Caco-2 (cell line): ENCODE measurements at regions not wholly inside any gene's neighbourhood (a gene's known extent, or its start where the extent isn't known, plus 50 kb on each side); places are given as distances from the start of the nearest gene placed in this dataset.
A peak's percentile ranks its signal among the peaks of the same experiment; 100 is the strongest.

Experiments used
- BruUV-seq: library from RNA; stranded (reverse); fragments of 400-500 nt; replicated peaks from 2 replicates; lab custom pipeline; 2021; lab: Mats Ljungman, UMichigan
- CTCF ChIA-PET: fragments of 300-600 bp; sonication (Branson Sonifier 250); formaldehyde crosslinking; loops from one replicate; lab custom pipeline; 2022; ENCODE audit warnings: antibody characterized with exemption; lab: Charles Lee
- POLR2A ChIA-PET: fragments of 300-600 bp; sonication (Branson Sonifier 250); formaldehyde crosslinking; loops from one replicate; lab custom pipeline; 2022; ENCODE audit warnings: antibody characterized with exemption; lab: Charles Lee
- DNase-seq, 2 experiments: peaks; one replicate each; pipeline versions ENCODE4 v3.0.0 to v3.0.0-alpha.2; 2020 to 2022
- H3K27me3 ChIP-seq: replicated peaks from 2 replicates; pipeline ENCODE4 v1.6.0; 2011; ENCODE audit warnings: low read length; ENCODE audit not compliant: control insufficient read depth, insufficient read depth
- H3K36me3 ChIP-seq: 2 replicates; pipeline ENCODE4 v1.5.1; 2011; ENCODE audit warnings: low read length; ENCODE audit not compliant: control insufficient read depth, insufficient read depth
- H3K4me1 ChIP-seq: fragments of 250-450 bp; sonication (Bioruptor Pico); 2 replicates; pipeline ENCODE4 v1.5.1; 2020; ENCODE audit warnings: mild to moderate bottlenecking
- H3K4me3 ChIP-seq: 2 replicates; pipeline ENCODE4 v1.5.1; 2011; ENCODE audit warnings: low read depth, mild to moderate bottlenecking, control low read depth, low read length
- H3K9me3 ChIP-seq: fragments of 250-450 bp; sonication (Bioruptor Pico); 2 replicates; pipeline ENCODE4 v1.5.1; 2020; ENCODE audit warnings: mild to moderate bottlenecking, moderate library complexity
- H3K27ac Mint-ChIP-seq: one replicate; pipeline ENCODE4 v1.8.0; 2022; ENCODE audit warnings: mixed read lengths; ENCODE audit not compliant: unreplicated experiment
- H3K27me3 Mint-ChIP-seq: one replicate; pipeline ENCODE4 v1.8.0; 2022; ENCODE audit warnings: mixed read lengths; ENCODE audit not compliant: insufficient read depth, unreplicated experiment
- H3K36me3 Mint-ChIP-seq: one replicate; pipeline ENCODE4 v1.8.0; 2022; ENCODE audit warnings: mild to moderate bottlenecking, mixed read lengths; ENCODE audit not compliant: insufficient read depth, unreplicated experiment
- H3K4me1 Mint-ChIP-seq: one replicate; pipeline ENCODE4 v1.8.0; 2022; ENCODE audit warnings: low read depth, mixed read lengths; ENCODE audit not compliant: unreplicated experiment
- H3K4me3 Mint-ChIP-seq: one replicate; pipeline ENCODE4 v1.8.0; 2022; ENCODE audit warnings: mild to moderate bottlenecking, moderate library complexity, mixed read lengths; ENCODE audit not compliant: unreplicated experiment
- H3K9me3 Mint-ChIP-seq: one replicate; pipeline ENCODE4 v1.8.0; 2022; ENCODE audit warnings: mixed read lengths; ENCODE audit not compliant: unreplicated experiment
- intact Hi-C: fragments of 100-400 bp; cut with micrococcal nuclease; formaldehyde crosslinking; loops from one replicate; pipeline ENCODE4 v1.10.0; 2022; ENCODE audit not compliant: unreplicated experiment
- TF ChIP-seq, protein P1 (sequence below), 2 experiments: fragments of 200-600 bp in 1 of 2; IDR thresholded peaks; 1 replicate in 1 of 2; 2 replicates in 1 of 2; pipeline versions ENCODE4 v1.5.1 to v1.8.0; 2011 to 2022; ENCODE audit warnings: antibody characterized with exemption in 1 of 2, control low read depth in 1 of 2, inconsistent platforms in 1 of 2, low read depth in 1 of 2, low read length in 1 of 2, mild to moderate bottlenecking in 1 of 2, moderate library complexity in 1 of 2; ENCODE audit not compliant: insufficient read depth in 1 of 2, severe bottlenecking in 1 of 2, unreplicated experiment in 1 of 2

DNA sequence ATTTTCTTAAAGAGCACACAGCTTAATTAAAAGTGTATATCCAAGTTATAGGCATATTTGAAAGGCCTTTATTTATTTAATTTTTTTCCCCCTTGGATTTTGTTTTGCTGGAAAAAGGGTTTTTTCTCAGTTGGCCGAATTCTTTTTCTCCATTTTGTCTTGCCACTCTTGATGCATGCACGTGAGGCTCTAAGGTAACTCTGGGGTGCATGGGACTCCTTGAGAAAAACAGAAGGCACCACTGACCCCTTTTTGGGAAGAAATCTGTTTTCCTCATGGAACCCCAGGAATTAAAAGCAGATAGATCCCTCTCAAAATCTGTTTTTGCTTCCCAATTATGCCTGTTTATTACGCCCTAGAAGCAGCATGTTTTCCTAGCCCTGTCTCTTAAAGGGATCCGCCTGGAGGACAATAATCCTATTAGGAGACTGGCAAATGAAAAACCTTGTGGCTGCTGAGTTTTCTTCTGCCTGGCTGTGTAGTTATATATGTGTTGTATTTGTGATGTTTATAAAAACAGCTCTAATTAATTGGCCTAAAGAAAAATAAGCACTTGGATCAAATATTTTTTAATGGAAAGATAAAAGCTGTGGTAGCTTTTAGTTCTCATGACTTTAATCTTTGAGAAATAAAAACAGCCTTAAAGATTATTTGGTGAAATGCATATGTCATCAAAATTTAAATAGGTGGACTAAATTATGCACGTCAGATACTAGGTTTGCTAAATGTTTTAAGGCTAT is 435.1 kb upstream of the CDH9 start:
- Histone ChIP-seq H3K27me3 (no peaks in the 10 kb centered on the region), H3K36me3 (no peaks in the 10 kb centered on the region), H3K4me3 (no peak overlapping the region), H3K9me3 (0 out of 2 replicates have a peak, but pooled peaks cover 3% of the 10 kb centered on the region), H3K4me1 (no peaks in the 10 kb centered on the region; the same call in 1 of the 2 replicates)
- no peaks in the 10 kb centered on the region for H3K36me3 Mint-ChIP-seq
- no TSS peak for BruUV-seq
- ChIA-PET CTCF (no interaction called here), POLR2A (no interaction called here)
- H3K9me3 Mint-ChIP-seq, result peaks cover 21% of the 10 kb centered on the region
- no peak for DNase-seq
- H3K4me1 Mint-ChIP-seq, result no peaks in the 10 kb centered on the region
- H3K27ac Mint-ChIP-seq, result no peak overlapping the region
- TF ChIP-seq, protein P1, sequence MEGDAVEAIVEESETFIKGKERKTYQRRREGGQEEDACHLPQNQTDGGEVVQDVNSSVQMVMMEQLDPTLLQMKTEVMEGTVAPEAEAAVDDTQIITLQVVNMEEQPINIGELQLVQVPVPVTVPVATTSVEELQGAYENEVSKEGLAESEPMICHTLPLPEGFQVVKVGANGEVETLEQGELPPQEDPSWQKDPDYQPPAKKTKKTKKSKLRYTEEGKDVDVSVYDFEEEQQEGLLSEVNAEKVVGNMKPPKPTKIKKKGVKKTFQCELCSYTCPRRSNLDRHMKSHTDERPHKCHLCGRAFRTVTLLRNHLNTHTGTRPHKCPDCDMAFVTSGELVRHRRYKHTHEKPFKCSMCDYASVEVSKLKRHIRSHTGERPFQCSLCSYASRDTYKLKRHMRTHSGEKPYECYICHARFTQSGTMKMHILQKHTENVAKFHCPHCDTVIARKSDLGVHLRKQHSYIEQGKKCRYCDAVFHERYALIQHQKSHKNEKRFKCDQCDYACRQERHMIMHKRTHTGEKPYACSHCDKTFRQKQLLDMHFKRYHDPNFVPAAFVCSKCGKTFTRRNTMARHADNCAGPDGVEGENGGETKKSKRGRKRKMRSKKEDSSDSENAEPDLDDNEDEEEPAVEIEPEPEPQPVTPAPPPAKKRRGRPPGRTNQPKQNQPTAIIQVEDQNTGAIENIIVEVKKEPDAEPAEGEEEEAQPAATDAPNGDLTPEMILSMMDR (IDR thresholded peaks at IDR 0.05; ENCODE audit: insufficient read depth in 1 of 2, low read depth in 1 of 2, low read length in 1 of 2, severe bottlenecking in 1 of 2, unreplicated experiment in 1 of 2), result no peak
- intact Hi-C loops, result no loop called here
- no peaks in the 10 kb centered on the region for H3K27me3 Mint-ChIP-seq
- no peak overlapping the region for H3K4me3 Mint-ChIP-seq

DNA sequence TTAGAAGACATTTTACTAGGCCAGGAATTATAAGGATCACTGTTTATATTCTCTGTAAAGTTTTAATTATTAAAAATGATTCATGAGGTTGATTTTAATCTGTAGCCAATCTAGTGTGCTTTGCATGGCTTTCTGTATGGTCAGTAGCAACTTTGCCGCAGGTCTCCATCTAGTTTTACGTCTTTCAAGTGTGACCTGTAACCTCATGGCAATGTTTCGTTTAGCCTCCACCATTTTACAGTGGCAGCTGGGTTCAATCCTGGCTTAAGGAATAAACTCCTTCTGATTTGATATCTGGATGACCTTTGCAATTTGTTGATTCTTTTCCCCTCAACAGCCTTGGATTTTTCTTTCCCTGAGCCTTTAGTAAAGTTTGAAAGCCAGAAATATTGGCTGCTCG is 434.5 kb upstream of the CDH9 start:
- TF ChIP-seq, protein P1 (IDR thresholded peaks at IDR 0.05; ENCODE audit: insufficient read depth in 1 of 2, low read depth in 1 of 2, low read length in 1 of 2, severe bottlenecking in 1 of 2, unreplicated experiment in 1 of 2), result no peak
- no peak overlapping the region for H3K27ac Mint-ChIP-seq
- H3K4me1 Mint-ChIP-seq, result no peaks in the 10 kb centered on the region
- no peak for DNase-seq
- BruUV-seq, result no TSS peak
- no peaks in the 10 kb centered on the region for H3K36me3 Mint-ChIP-seq
- POLR2A ChIA-PET, result no interaction called here
- Histone ChIP-seq H3K27me3 (no peaks in the 10 kb centered on the region), H3K4me3 (no peak overlapping the region), H3K36me3 (no peaks in the 10 kb centered on the region), H3K9me3 (0 out of 2 replicates have a peak, but pooled peaks cover 1% of the 10 kb centered on the region), H3K4me1 (no peaks in the 10 kb centered on the region; the same call in 1 of the 2 replicates)
- H3K27me3 Mint-ChIP-seq, result no peaks in the 10 kb centered on the region
- intact Hi-C loops, result no loop called here
- no peak overlapping the region for H3K4me3 Mint-ChIP-seq
- H3K9me3 Mint-ChIP-seq, result peaks cover 15% of the 10 kb centered on the region
- CTCF ChIA-PET, result no interaction called here

DNA sequence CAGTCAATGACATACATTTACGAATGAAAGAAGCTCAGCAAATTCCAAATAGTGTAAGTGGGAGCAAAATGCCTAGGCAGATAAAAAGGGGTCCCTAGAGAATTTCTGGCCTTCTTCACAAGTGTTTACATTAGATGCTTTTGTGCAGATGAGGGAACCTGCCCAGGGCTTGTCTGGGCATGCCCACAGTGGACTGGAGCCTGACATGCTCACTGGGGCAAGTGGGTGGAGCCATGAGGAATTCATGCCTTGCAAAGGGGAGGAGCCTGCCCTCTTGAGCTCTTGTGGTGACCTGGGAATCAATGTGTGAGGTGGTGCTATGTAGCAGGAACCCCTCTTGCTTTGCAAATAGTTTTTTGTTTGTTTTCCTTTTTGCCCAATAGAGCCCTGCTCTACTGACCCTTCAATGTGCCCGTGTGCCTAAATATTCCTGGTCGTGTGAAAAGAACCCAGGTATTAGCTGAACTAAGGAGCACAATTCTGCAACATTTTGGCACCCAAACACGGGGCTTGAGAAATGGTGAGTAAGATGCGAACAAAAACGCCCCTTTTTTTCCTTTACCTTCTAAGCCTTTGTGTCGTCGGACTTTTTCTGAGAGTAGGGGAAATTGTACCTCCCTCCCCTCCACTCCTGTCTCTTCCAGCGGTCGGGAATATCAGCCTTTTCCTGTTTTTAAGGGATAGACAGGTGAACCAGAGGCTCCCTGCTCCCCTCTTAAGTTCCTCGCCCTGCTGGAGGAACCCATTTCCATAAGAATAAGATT is 433.8 kb upstream of the CDH9 start:
- Mint-ChIP-seq H3K4me1 (no peaks in the 10 kb centered on the region), H3K9me3 (peaks cover 9% of the 10 kb centered on the region), H3K4me3 (no peak overlapping the region), H3K27me3 (no peaks in the 10 kb centered on the region), H3K27ac (no peak overlapping the region), H3K36me3 (no peaks in the 10 kb centered on the region)
- Histone ChIP-seq H3K27me3 (no peaks in the 10 kb centered on the region), H3K9me3 (no peaks in the 10 kb centered on the region), H3K4me3 (no peak overlapping the region), H3K36me3 (no peaks in the 10 kb centered on the region), H3K4me1 (no peaks in the 10 kb centered on the region; the same call in 1 of the 2 replicates)
- peak; percentile 23 to 66 for DNase-seq
- intact Hi-C loops, result no loop called here
- ChIA-PET POLR2A (no interaction called here), CTCF (no interaction called here)
- no TSS peak for BruUV-seq
- TF ChIP-seq, protein P1 (IDR thresholded peaks at IDR 0.05; ENCODE audit: insufficient read depth in 1 of 2, low read depth in 1 of 2, low read length in 1 of 2, severe bottlenecking in 1 of 2, unreplicated experiment in 1 of 2), result no peak
